Testis (tissue), 2 donors: ENCODE measurements at regions not wholly inside any gene's neighbourhood (a gene's known extent, or its start where the extent isn't known, plus 50 kb on each side); places are given as distances from the start of the nearest gene placed in this dataset.

Experiments
- CTCF ChIP-seq, 3 experiments: fragments of 450-650 bp in 2 of 3; fragments of 200-600 bp in 1 of 3; sonication (generic) in 1 of 3; IDR thresholded peaks; one replicate each; pipeline ENCODE4 v1.5.1; 2016 to 2019; ENCODE audit warnings: antibody characterized with exemption in 3 of 3, mild to moderate bottlenecking in 2 of 3, moderate library complexity in 1 of 3
- POLR2A ChIP-seq: fragments of 450-650 bp; IDR thresholded peaks from one replicate; pipeline ENCODE4 v1.6.1; 2017; ENCODE audit warnings: antibody characterized with exemption, mild to moderate bottlenecking, moderate library complexity

DNA sequence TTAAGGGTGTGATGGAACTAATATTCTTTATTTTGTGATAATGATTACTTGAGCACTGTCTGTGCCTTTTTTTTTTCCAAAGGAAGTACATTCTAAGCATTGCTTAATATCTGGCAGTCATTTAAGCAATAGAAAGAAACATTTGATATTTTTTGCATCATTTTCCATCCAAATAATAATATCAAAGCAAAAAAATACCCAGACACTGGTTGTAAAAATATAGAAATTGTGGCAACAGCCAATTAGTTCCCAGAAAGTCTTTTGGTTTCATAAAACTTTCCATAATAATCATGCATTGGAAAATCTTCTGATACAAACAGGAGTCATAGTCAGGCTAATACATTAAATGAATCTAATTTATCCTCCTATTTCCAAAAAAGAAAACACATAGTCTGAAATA lies 629.3 kb upstream of the ADAMTS5 start:
- no peak for TF ChIP-seq CTCF (IDR thresholded peaks at IDR 0.05)
- no peak for TF ChIP-seq POLR2A
